Epithelial cell of esophagus (primary cell): ENCODE measurements at regions not wholly inside any gene's neighbourhood (a gene's known extent, or its start where the extent isn't known, plus 50 kb on each side); places are given as distances from the start of the nearest gene placed in this dataset.

Experiments used
- DNase-seq: peaks from one replicate; pipeline ENCODE4 v3.0.0; 2010; ENCODE audit warnings: low read depth
- H3K4me3 ChIP-seq: 2 replicates; pipeline ENCODE4 v1.5.1; 2011; ENCODE audit warnings: mild to moderate bottlenecking, low read length, control low read depth
- CTCF ChIP-seq: IDR thresholded peaks from 2 replicates; pipeline ENCODE4 v1.5.1; 2011; ENCODE audit warnings: low read depth, mild to moderate bottlenecking, low read length, control low read depth, inconsistent platforms; ENCODE audit not compliant: insufficient read depth; ENCODE audit errors: missing control alignments

- TF ChIP-seq CTCF, result no peak
- no peak for DNase-seq
- H3K4me3 ChIP-seq, result no peak overlapping the region
These were observed 445.6 kb upstream of the PDE3A start for GRCh38 chr12:19922717-19923116.

- TF ChIP-seq CTCF, result no peak
- DNase-seq, result no peak
- no peak overlapping the region for H3K4me3 ChIP-seq
These were observed 444.0 kb upstream of the PDE3A start for GRCh38 chr12:19924360-19924759.

GRCh38 chr12:19925841-19926240 lies 442.5 kb upstream of the PDE3A start:
- no peak overlapping the region for H3K4me3 ChIP-seq
- no peak for TF ChIP-seq CTCF
- DNase-seq, result no peak

- DNase-seq, result no peak
- no peak for TF ChIP-seq CTCF
- no peak overlapping the region for H3K4me3 ChIP-seq
These were observed 442.1 kb upstream of the PDE3A start for GRCh38 chr12:19926266-19926665.

GRCh38 chr12:19927661-19928060 lies 440.7 kb upstream of the PDE3A start:
- H3K4me3 ChIP-seq, result no peak overlapping the region
- DNase-seq, result no peak
- no peak for TF ChIP-seq CTCF

- DNase-seq, result no peak
- TF ChIP-seq CTCF, result no peak
- no peak overlapping the region for H3K4me3 ChIP-seq
These were observed 435.9 kb upstream of the PDE3A start for GRCh38 chr12:19932413-19932812.

- TF ChIP-seq CTCF, result no peak
- DNase-seq, result no peak
- H3K4me3 ChIP-seq, result no peak overlapping the region
These were observed 434.4 kb upstream of the PDE3A start for GRCh38 chr12:19933924-19934323.
